ENCODE measurements at regions not wholly inside any gene's neighbourhood (a gene's known extent, or its start where the extent isn't known, plus 50 kb on each side); places are given as distances from the start of the nearest gene placed in this dataset.

GRCh38 chr6:153698001-153698400 lies 341.0 kb upstream of the OPRM1 start:
- no peak for DNase-seq (ENCODE audit: low read depth)
- H3K4me3 ChIP-seq (ENCODE audit: low read length) = no peak overlapping the region
- TF ChIP-seq, protein P1, sequence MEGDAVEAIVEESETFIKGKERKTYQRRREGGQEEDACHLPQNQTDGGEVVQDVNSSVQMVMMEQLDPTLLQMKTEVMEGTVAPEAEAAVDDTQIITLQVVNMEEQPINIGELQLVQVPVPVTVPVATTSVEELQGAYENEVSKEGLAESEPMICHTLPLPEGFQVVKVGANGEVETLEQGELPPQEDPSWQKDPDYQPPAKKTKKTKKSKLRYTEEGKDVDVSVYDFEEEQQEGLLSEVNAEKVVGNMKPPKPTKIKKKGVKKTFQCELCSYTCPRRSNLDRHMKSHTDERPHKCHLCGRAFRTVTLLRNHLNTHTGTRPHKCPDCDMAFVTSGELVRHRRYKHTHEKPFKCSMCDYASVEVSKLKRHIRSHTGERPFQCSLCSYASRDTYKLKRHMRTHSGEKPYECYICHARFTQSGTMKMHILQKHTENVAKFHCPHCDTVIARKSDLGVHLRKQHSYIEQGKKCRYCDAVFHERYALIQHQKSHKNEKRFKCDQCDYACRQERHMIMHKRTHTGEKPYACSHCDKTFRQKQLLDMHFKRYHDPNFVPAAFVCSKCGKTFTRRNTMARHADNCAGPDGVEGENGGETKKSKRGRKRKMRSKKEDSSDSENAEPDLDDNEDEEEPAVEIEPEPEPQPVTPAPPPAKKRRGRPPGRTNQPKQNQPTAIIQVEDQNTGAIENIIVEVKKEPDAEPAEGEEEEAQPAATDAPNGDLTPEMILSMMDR (conservative IDR thresholded peaks at IDR 0.05; ENCODE audit: low read length) = no peak

DNA sequence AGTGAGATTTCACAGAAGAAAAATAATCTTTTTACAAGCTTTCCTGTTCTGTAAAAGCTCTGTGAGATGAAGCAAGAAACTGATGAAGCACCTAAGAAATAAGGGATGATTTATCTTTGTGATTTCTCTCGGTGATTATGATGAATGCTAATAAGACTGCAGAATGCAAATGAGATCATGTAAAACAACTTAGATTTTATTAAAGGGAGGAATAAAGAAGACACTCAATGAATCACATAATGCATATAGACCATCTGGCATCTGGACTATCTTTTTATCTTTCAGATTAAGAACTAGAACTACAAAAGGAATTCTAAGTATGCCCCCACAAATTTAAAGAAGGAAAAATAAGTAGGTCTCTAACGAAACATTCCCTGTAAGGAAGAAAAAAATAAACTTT lies 361.5 kb upstream of the OPRM1 start:
- H3K4me3 ChIP-seq (ENCODE audit: low read length) = no peak overlapping the region
- DNase-seq (ENCODE audit: low read depth) = no peak
- TF ChIP-seq, protein P1 (conservative IDR thresholded peaks at IDR 0.05; ENCODE audit: low read length) = no peak

GRCh38 chr6:153673750-153674149 lies 365.3 kb upstream of the OPRM1 start:
- TF ChIP-seq, protein P1 (conservative IDR thresholded peaks at IDR 0.05; ENCODE audit: low read length) = no peak
- no peak for DNase-seq (ENCODE audit: low read depth)
- H3K4me3 ChIP-seq (ENCODE audit: low read length) = no peak overlapping the region

GRCh38 chr6:153673225-153673624 lies 365.8 kb upstream of the OPRM1 start:
- no peak for DNase-seq (ENCODE audit: low read depth)
- no peak overlapping the region for H3K4me3 ChIP-seq (ENCODE audit: low read length)
- TF ChIP-seq, protein P1 (conservative IDR thresholded peaks at IDR 0.05; ENCODE audit: low read length) = no peak

DNA sequence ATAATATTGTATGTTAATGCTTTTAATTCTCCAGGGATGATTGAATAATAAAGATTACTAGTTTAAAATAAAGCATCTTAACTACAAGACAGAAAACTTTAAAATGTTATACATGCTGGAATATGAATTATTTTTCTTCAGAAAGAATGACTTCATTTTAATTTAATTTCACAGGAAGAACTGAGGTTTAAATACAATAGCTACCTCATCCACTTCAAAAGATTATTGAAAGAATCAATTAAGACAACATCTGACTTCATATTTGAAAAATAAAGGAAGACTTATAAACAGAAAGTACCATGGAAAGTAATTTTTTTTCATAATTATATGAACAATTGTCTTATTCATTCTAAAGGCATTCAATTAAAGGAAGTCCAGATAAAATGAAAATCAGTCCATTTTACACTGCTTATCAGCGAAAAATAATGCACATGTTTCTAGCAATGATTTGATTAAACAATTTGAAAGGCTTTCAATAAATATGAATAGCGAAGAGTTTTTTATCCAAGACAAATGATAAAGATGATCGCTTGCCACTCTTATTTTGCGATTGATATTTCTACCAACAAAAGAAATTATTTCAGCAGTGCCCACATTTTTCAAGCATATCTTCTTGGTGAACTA lies 368.5 kb upstream of the OPRM1 start:
- no peak for DNase-seq (ENCODE audit: low read depth)
- H3K4me3 ChIP-seq (ENCODE audit: low read length) = no peak overlapping the region
- TF ChIP-seq, protein P1 (conservative IDR thresholded peaks at IDR 0.05; ENCODE audit: low read length) = no peak

- no peak overlapping the region for H3K4me3 ChIP-seq (ENCODE audit: low read length)
- TF ChIP-seq, protein P1 (conservative IDR thresholded peaks at IDR 0.05; ENCODE audit: low read length) = no peak
These were observed 370.3 kb upstream of the OPRM1 start for GRCh38 chr6:153668758-153669157.

DNA sequence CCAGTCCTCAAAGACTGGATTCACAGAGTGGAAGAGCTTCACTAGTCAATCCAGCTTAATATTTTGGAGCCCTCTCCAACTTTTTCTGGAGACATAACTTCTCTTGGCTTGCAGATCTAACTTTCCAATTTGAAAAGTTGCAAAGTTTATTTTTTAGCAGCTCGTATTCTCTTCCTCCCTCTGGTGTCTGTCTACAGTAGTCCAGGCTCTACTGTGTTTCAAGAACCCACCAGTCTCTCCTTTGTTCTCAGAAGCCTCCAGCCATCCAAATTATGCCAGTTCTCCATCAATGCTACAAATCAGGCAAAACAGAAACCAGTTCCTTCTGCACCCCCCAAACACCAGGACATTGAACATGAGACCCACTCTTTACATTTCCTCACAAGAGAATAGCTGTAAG lies 376.1 kb upstream of the OPRM1 start:
- no peak overlapping the region for H3K4me3 ChIP-seq (ENCODE audit: low read length)
- DNase-seq (ENCODE audit: low read depth) = no peak
- TF ChIP-seq, protein P1 (conservative IDR thresholded peaks at IDR 0.05; ENCODE audit: low read length) = no peak

More at GRCh38 chr6:153668758-153669157, 370.3 kb upstream of the OPRM1 start:
- no peak for DNase-seq (ENCODE audit: low read depth)

All from AG10803 (cell line).